ENCODE measurements at regions not wholly inside any gene's neighbourhood (a gene's known extent, or its start where the extent isn't known, plus 50 kb on each side); places are given as distances from the start of the nearest gene placed in this dataset.

DNA sequence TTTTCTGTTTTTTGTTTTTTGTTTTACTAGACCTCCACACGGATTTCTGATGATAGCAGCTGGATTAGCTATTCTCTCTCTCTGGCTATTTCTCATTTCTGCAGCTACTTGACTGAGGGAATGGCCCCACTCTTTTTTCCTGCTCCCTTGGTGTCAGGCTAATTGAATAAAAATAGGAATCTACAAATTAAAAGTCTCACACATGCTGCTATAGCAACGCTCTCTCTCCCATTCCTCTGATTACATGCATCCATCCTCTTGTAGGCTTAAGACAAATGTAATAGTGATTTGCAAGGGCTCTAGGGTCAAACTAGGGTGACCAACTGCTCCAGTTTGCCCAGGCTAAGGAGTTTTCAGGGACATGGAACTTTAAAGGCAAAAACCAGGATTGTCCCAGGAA is 221.8 kb downstream of the PHLDA1 start:
- TF ChIP-seq, protein P1, sequence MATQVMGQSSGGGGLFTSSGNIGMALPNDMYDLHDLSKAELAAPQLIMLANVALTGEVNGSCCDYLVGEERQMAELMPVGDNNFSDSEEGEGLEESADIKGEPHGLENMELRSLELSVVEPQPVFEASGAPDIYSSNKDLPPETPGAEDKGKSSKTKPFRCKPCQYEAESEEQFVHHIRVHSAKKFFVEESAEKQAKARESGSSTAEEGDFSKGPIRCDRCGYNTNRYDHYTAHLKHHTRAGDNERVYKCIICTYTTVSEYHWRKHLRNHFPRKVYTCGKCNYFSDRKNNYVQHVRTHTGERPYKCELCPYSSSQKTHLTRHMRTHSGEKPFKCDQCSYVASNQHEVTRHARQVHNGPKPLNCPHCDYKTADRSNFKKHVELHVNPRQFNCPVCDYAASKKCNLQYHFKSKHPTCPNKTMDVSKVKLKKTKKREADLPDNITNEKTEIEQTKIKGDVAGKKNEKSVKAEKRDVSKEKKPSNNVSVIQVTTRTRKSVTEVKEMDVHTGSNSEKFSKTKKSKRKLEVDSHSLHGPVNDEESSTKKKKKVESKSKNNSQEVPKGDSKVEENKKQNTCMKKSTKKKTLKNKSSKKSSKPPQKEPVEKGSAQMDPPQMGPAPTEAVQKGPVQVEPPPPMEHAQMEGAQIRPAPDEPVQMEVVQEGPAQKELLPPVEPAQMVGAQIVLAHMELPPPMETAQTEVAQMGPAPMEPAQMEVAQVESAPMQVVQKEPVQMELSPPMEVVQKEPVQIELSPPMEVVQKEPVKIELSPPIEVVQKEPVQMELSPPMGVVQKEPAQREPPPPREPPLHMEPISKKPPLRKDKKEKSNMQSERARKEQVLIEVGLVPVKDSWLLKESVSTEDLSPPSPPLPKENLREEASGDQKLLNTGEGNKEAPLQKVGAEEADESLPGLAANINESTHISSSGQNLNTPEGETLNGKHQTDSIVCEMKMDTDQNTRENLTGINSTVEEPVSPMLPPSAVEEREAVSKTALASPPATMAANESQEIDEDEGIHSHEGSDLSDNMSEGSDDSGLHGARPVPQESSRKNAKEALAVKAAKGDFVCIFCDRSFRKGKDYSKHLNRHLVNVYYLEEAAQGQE (IDR thresholded peaks at IDR 0.05; ENCODE audit: insufficient read depth in 1 of 2, low read depth in 2 of 2, low read length in 2 of 2) = no peak
- TF ChIP-seq TAF1 (IDR thresholded peaks at IDR 0.05; ENCODE audit: borderline replicate concordance, insufficient read depth, low read length) = no peak
- TF ChIP-seq POLR2AphosphoS5 (IDR thresholded peaks at IDR 0.05; ENCODE audit: low read depth, low read length) = no peak

Measured in PFSK-1 (cell line).